PC-9 (cell line): ENCODE measurements at regions not wholly inside any gene's neighbourhood (a gene's known extent, or its start where the extent isn't known, plus 50 kb on each side); places are given as distances from the start of the nearest gene placed in this dataset.

Experiments
- EZH2 ChIP-seq: fragments of 200-600 bp; sonication (generic); IDR thresholded peaks from 2 replicates; pipeline ENCODE4 v1.8.0; 2017; ENCODE audit warnings: antibody characterized with exemption, low read depth
- TF ChIP-seq, protein P1 (sequence below): fragments of 200-600 bp; sonication (generic); conservative IDR thresholded peaks from 2 replicates; pipeline ENCODE4 v1.6.1; 2017; ENCODE audit warnings: mixed run types, antibody characterized with exemption, mild to moderate bottlenecking, moderate library complexity

DNA sequence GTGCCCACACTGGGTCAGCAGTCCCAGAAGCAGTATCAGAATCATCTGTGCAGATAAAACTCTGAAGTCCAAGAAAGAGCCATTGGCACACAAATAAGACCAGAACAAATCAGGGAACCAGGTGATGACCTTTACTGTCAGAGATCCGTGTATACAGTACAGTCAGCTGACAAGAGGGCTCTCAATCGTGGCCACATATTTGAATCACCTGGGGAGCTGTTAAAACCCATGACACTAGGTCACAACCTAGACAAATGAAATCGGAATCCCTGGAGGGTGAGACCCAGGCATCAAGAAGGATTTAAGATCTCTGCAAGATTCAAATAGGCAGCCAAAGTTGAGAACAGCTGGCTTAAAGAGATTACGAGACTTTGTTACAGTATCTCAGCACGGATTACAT, 807.1 kb downstream of the RNF144A start:
- TF ChIP-seq, protein P1, sequence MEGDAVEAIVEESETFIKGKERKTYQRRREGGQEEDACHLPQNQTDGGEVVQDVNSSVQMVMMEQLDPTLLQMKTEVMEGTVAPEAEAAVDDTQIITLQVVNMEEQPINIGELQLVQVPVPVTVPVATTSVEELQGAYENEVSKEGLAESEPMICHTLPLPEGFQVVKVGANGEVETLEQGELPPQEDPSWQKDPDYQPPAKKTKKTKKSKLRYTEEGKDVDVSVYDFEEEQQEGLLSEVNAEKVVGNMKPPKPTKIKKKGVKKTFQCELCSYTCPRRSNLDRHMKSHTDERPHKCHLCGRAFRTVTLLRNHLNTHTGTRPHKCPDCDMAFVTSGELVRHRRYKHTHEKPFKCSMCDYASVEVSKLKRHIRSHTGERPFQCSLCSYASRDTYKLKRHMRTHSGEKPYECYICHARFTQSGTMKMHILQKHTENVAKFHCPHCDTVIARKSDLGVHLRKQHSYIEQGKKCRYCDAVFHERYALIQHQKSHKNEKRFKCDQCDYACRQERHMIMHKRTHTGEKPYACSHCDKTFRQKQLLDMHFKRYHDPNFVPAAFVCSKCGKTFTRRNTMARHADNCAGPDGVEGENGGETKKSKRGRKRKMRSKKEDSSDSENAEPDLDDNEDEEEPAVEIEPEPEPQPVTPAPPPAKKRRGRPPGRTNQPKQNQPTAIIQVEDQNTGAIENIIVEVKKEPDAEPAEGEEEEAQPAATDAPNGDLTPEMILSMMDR = no peak
- TF ChIP-seq EZH2 = no peak
